GM19324 (cell line): ENCODE measurements at regions not wholly inside any gene's neighbourhood (a gene's known extent, or its start where the extent isn't known, plus 50 kb on each side); places are given as distances from the start of the nearest gene placed in this dataset.
A peak's percentile ranks its signal among the peaks of the same experiment; 100 is the strongest.
"Not testable (repeated sequence)": the region's sequence is repeated elsewhere in the genome, so short reads cannot be mapped to it uniquely, and the experiment has no call there.

ENCODE experiments used
- ATAC-seq: cut with Tn5 transposase; IDR thresholded peaks from one replicate; pipeline ENCODE4 v1.9.1; 2021; ENCODE audit warnings: mild to moderate bottlenecking, moderate library complexity; ENCODE audit not compliant: unreplicated experiment, low FRiP score

GRCh38 chr2:136334967-136335366 is 217.0 kb upstream of the CXCR4 start:
- ATAC-seq = no peak

- no peak for ATAC-seq
Observed at GRCh38 chr2:136332436-136333095, 214.6 kb upstream of the CXCR4 start.

- no peak for ATAC-seq
Observed at GRCh38 chr2:136331226-136331625, 213.3 kb upstream of the CXCR4 start.

GRCh38 chr2:136328207-136328795 is 210.4 kb upstream of the CXCR4 start:
- no peak for ATAC-seq

GRCh38 chr2:136327162-136327852 is 209.4 kb upstream of the CXCR4 start:
- ATAC-seq = peak; percentile 91

- ATAC-seq = no peak
Observed at GRCh38 chr2:136325844-136326331, 207.9 kb upstream of the CXCR4 start.

- ATAC-seq = no peak
Observed at GRCh38 chr2:136324966-136325365, 207.0 kb upstream of the CXCR4 start.

GRCh38 chr2:136323935-136324334 is 206.0 kb upstream of the CXCR4 start:
- no peak for ATAC-seq

- ATAC-seq = no peak
Observed at GRCh38 chr2:136323195-136323594, 205.2 kb upstream of the CXCR4 start.

- ATAC-seq = no peak
Observed at GRCh38 chr2:136322428-136322827, 204.5 kb upstream of the CXCR4 start.

GRCh38 chr2:136319651-136320050 is 201.7 kb upstream of the CXCR4 start:
- no peak for ATAC-seq

- no peak for ATAC-seq
Observed at GRCh38 chr2:136319237-136319636, 201.3 kb upstream of the CXCR4 start.

- ATAC-seq = no peak
Observed at GRCh38 chr2:136314240-136314639, 196.3 kb upstream of the CXCR4 start.

- ATAC-seq = not testable (repeated sequence)
Observed at GRCh38 chr2:136312568-136312967, 194.6 kb upstream of the CXCR4 start.

GRCh38 chr2:136310797-136311603 is 193.1 kb upstream of the CXCR4 start:
- ATAC-seq = no peak

- no peak for ATAC-seq
Observed at GRCh38 chr2:136310005-136310495, 192.1 kb upstream of the CXCR4 start.

- no peak for ATAC-seq
Observed at GRCh38 chr2:136308611-136309010, 190.7 kb upstream of the CXCR4 start.

GRCh38 chr2:136306836-136307235 is 188.9 kb upstream of the CXCR4 start:
- ATAC-seq = no peak

- ATAC-seq = peak; percentile 80
Observed at GRCh38 chr2:136305517-136306192, 187.7 kb upstream of the CXCR4 start.

- no peak for ATAC-seq
Observed at GRCh38 chr2:136301006-136301405, 183.1 kb upstream of the CXCR4 start.
